Naive thymus-derived CD4-positive, alpha-beta T cell (primary cell): ENCODE measurements at regions not wholly inside any gene's neighbourhood (a gene's known extent, or its start where the extent isn't known, plus 50 kb on each side); places are given as distances from the start of the nearest gene placed in this dataset.

Experiments
- ATAC-seq: fragments of 150-1000 bp; cut with Tn5 transposase; 2 replicates; pipeline ENCODE4 v1.10.0; 2021; ENCODE audit warnings: mild to moderate bottlenecking, moderate library complexity
- CTCF ChIA-PET: fragments of 350-600 bp; sonication (Branson Sonifier 250); formaldehyde crosslinking; loops from one replicate; lab custom pipeline; 2021; ENCODE audit warnings: antibody characterized with exemption; lab: Charles Lee
- POLR2A ChIA-PET: fragments of 350-600 bp; sonication (Branson Sonifier 250); formaldehyde crosslinking; loops from one replicate; lab custom pipeline; 2021; ENCODE audit warnings: antibody characterized with exemption, inconsistent platforms; lab: Charles Lee
- DNase-seq, 9 donors: peaks; one replicate each; pipeline versions ENCODE4 v3.0.0 to v3.0.0-alpha.2; 2020 to 2022; ENCODE audit warnings: mixed read lengths in 1 of 9
- H3K27ac ChIP-seq: one replicate; pipeline ENCODE4 v1.7.0; 2013; ENCODE audit warnings: mild to moderate bottlenecking, low read depth, low read length, moderate library complexity
- H3K27me3 ChIP-seq, 2 donors: one replicate each; pipeline ENCODE4 v1.7.0; 2013; ENCODE audit warnings: low read length in 2 of 2, mild to moderate bottlenecking in 2 of 2, moderate library complexity in 2 of 2; ENCODE audit not compliant: control insufficient read depth in 2 of 2, insufficient read depth in 2 of 2
- H3K36me3 ChIP-seq, 3 experiments: 1 replicate in 2 of 3; 2 replicates in 1 of 3; pipeline ENCODE4 v1.7.0; 2013; ENCODE audit warnings: low read length in 3 of 3, mild to moderate bottlenecking in 3 of 3, moderate library complexity in 1 of 3; ENCODE audit not compliant: insufficient read depth in 3 of 3, control insufficient read depth in 2 of 3
- H3K4me1 ChIP-seq, 2 donors: one replicate each; pipeline ENCODE4 v1.7.0; 2013; ENCODE audit warnings: low read length in 2 of 2, mild to moderate bottlenecking in 2 of 2, moderate library complexity in 1 of 2; ENCODE audit not compliant: control insufficient read depth in 2 of 2, insufficient read depth in 2 of 2
- H3K4me3 ChIP-seq: 2 replicates; pipeline ENCODE4 v1.7.0; 2013; ENCODE audit warnings: mild to moderate bottlenecking, low read length
- H3K9me3 ChIP-seq, 3 experiments: 1 replicate in 2 of 3; 2 replicates in 1 of 3; pipeline ENCODE4 v1.7.0; 2013; ENCODE audit warnings: low read length in 3 of 3; ENCODE audit not compliant: control insufficient read depth in 2 of 3
- H3K27ac Mint-ChIP-seq, 9 donors: one replicate each; pipeline ENCODE4 v1.8.0; 2020 to 2022; ENCODE audit warnings: mixed read lengths in 9 of 9, mild to moderate bottlenecking in 8 of 9, moderate library complexity in 5 of 9, inconsistent platforms in 2 of 9
- H3K27me3 Mint-ChIP-seq, 5 donors: one replicate each; pipeline ENCODE4 v1.8.0; 2021 to 2022; ENCODE audit warnings: mixed read lengths in 5 of 5, mild to moderate bottlenecking in 1 of 5
- H3K36me3 Mint-ChIP-seq, 5 donors: one replicate each; pipeline ENCODE4 v1.8.0; 2020 to 2022; ENCODE audit warnings: mixed read lengths in 5 of 5, mild to moderate bottlenecking in 3 of 5, inconsistent platforms in 1 of 5
- H3K4me1 Mint-ChIP-seq, 7 donors: one replicate each; pipeline ENCODE4 v1.8.0; 2020 to 2022; ENCODE audit warnings: mixed read lengths in 7 of 7, mild to moderate bottlenecking in 3 of 7, inconsistent platforms in 1 of 7
- H3K4me3 Mint-ChIP-seq, 10 donors: one replicate each; pipeline ENCODE4 v1.8.0; 2020 to 2022; ENCODE audit warnings: mild to moderate bottlenecking in 10 of 10, mixed read lengths in 10 of 10, moderate library complexity in 6 of 10, inconsistent platforms in 2 of 10
- H3K9me3 Mint-ChIP-seq, 11 donors: one replicate each; pipeline ENCODE4 v1.8.0; 2020 to 2022; ENCODE audit warnings: mixed read lengths in 11 of 11, mild to moderate bottlenecking in 4 of 11, inconsistent platforms in 1 of 11, moderate library complexity in 1 of 11
- intact Hi-C, 2 donors: fragments of 100-400 bp; cut with micrococcal nuclease; formaldehyde crosslinking; loops; one replicate each; pipeline ENCODE4 v1.15.1; 2023

- intact Hi-C loops, result no loop called here
- Histone ChIP-seq H3K4me1 (peaks cover 0 to 7% of the 10 kb centered on the region in 2 donors), H3K27me3 (no peaks in the 10 kb centered on the region), H3K36me3 (no peaks in the 10 kb centered on the region), H3K4me3 (no peak overlapping the region), H3K9me3 (no peaks in the 10 kb centered on the region), H3K27ac (no peak overlapping the region)
- H3K27ac Mint-ChIP-seq, result no peak overlapping the region
- POLR2A ChIA-PET, result no interaction called here
- H3K4me3 Mint-ChIP-seq, result peak overlapping the region in 1 of 10 donors; percentile 1
- peaks cover 0 to 5% (median 0%) of the 10 kb centered on the region in 5 donors for H3K27me3 Mint-ChIP-seq
- no peak for ATAC-seq
- peaks cover 0 to 38% (median 17%) of the 10 kb centered on the region in 7 donors for H3K4me1 Mint-ChIP-seq
- no peak for DNase-seq
- H3K36me3 Mint-ChIP-seq, result no peaks in the 10 kb centered on the region
- peaks cover 0 to 2% (median 0%) of the 10 kb centered on the region in 11 donors for H3K9me3 Mint-ChIP-seq
- CTCF ChIA-PET, result no interaction called here
Observed at GRCh38 chr4:36640876-36641275, 359.5 kb downstream of the DTHD1 start.

- DNase-seq, result no peak
- Mint-ChIP-seq H3K36me3 (no peaks in the 10 kb centered on the region), H3K4me1 (peaks cover 0 to 9% (median 0%) of the 10 kb centered on the region in 7 donors), H3K27ac (no peak overlapping the region), H3K27me3 (no peaks in the 10 kb centered on the region), H3K4me3 (no peak overlapping the region), H3K9me3 (peaks cover 0 to 3% (median 0%) of the 10 kb centered on the region in 11 donors)
- ChIA-PET POLR2A (no interaction called here), CTCF (no interaction called here)
- H3K36me3 ChIP-seq, result no peaks in the 10 kb centered on the region
- H3K4me1 ChIP-seq, result no peaks in the 10 kb centered on the region
- H3K4me3 ChIP-seq, result no peak overlapping the region
- no peaks in the 10 kb centered on the region for H3K9me3 ChIP-seq
- H3K27ac ChIP-seq, result no peak overlapping the region
- H3K27me3 ChIP-seq, result no peaks in the 10 kb centered on the region
- no peak for ATAC-seq
- intact Hi-C loops, result no loop called here
Observed at GRCh38 chr4:36651253-36651652, 369.8 kb downstream of the DTHD1 start.

DNA sequence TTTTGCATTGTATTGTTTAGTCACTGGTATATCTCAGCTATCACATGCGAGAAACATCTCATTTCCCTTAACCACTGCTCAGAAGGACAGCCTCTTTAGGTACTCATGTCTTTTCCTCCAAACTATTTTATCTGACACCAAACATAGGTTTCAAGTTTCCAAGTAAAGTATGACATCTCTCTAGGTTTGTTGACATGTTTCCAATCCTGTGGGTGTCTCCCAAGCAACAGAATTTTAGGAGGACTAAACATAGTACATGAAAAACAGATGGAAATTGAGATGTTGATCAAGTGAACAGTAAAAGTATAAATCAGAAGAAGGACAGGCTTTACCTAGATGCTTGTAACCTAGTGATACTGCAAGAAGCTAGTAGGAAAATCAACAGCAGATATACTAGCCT, 371.4 kb downstream of the DTHD1 start:
- H3K27me3 Mint-ChIP-seq, result peaks cover 0 to 2% (median 0%) of the 10 kb centered on the region in 5 donors
- Histone ChIP-seq H3K27me3 (no peaks in the 10 kb centered on the region), H3K36me3 (no peaks in the 10 kb centered on the region), H3K27ac (no peak overlapping the region), H3K9me3 (no peaks in the 10 kb centered on the region), H3K4me3 (no peak overlapping the region), H3K4me1 (no peaks in the 10 kb centered on the region)
- CTCF ChIA-PET, result no interaction called here
- H3K27ac Mint-ChIP-seq, result no peak overlapping the region
- peaks cover 0 to 9% (median 0%) of the 10 kb centered on the region in 7 donors for H3K4me1 Mint-ChIP-seq
- intact Hi-C loops, result no loop called here
- peaks cover 0 to 6% (median 0%) of the 10 kb centered on the region in 11 donors for H3K9me3 Mint-ChIP-seq
- H3K36me3 Mint-ChIP-seq, result no peaks in the 10 kb centered on the region
- no peak overlapping the region for H3K4me3 Mint-ChIP-seq
- DNase-seq (no peak), ATAC-seq (no peak)
- POLR2A ChIA-PET, result no interaction called here

DNA sequence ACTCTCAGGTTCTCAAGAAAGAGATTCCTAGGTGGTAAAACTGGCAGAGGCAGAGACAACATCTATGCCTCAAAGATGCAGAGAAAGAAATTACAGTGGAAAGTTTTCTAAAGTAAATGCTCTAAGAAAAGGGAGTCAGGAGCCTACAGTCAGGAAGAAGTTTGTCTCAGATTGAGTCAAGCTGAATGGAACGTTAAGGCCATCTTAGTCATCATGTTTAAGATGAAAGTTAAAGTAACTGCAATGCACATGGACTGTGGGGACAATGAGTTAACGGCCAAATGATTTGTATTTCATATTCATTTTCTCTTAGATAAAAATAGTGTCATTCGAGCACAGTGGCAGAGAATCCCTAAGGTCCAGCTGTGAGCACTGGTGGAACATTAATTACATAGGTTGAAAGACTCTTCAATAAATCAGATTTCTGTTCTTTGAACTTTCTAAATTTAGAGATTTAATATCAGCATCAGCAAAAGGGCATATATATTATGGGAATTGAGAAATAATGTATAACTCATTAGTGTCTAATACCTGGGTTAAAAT, 384.6 kb downstream of the DTHD1 start:
- ChIA-PET CTCF (no interaction called here), POLR2A (no interaction called here)
- Histone ChIP-seq H3K9me3 (no peaks in the 10 kb centered on the region), H3K36me3 (no peaks in the 10 kb centered on the region), H3K27ac (no peak overlapping the region), H3K4me3 (no peak overlapping the region), H3K4me1 (no peaks in the 10 kb centered on the region), H3K27me3 (no peaks in the 10 kb centered on the region)
- no peaks in the 10 kb centered on the region for H3K4me1 Mint-ChIP-seq
- DNase-seq (no peak), ATAC-seq (no peak)
- no peak overlapping the region for H3K4me3 Mint-ChIP-seq
- intact Hi-C loops, result no loop called here
- no peaks in the 10 kb centered on the region for H3K27me3 Mint-ChIP-seq
- H3K36me3 Mint-ChIP-seq, result no peaks in the 10 kb centered on the region
- peaks cover 0 to 3% (median 0%) of the 10 kb centered on the region in 11 donors for H3K9me3 Mint-ChIP-seq
- no peak overlapping the region for H3K27ac Mint-ChIP-seq

GRCh38 chr4:36675436-36675835, 394.0 kb downstream of the DTHD1 start:
- CTCF ChIA-PET, result no interaction called here
- peaks cover 0 to 11% (median 0%) of the 10 kb centered on the region in 5 donors for H3K27me3 Mint-ChIP-seq
- Histone ChIP-seq H3K4me1 (no peaks in the 10 kb centered on the region), H3K27ac (no peak overlapping the region), H3K36me3 (no peaks in the 10 kb centered on the region), H3K27me3 (no peaks in the 10 kb centered on the region), H3K4me3 (no peak overlapping the region), H3K9me3 (no peaks in the 10 kb centered on the region)
- peaks cover 0 to 6% (median 2%) of the 10 kb centered on the region in 11 donors for H3K9me3 Mint-ChIP-seq
- H3K4me3 Mint-ChIP-seq, result no peak overlapping the region
- no peak overlapping the region for H3K27ac Mint-ChIP-seq
- no peaks in the 10 kb centered on the region for H3K36me3 Mint-ChIP-seq
- ATAC-seq (no peak), DNase-seq (no peak)
- POLR2A ChIA-PET, result no interaction called here
- H3K4me1 Mint-ChIP-seq, result no peaks in the 10 kb centered on the region
- intact Hi-C loops, result no loop called here

DNA sequence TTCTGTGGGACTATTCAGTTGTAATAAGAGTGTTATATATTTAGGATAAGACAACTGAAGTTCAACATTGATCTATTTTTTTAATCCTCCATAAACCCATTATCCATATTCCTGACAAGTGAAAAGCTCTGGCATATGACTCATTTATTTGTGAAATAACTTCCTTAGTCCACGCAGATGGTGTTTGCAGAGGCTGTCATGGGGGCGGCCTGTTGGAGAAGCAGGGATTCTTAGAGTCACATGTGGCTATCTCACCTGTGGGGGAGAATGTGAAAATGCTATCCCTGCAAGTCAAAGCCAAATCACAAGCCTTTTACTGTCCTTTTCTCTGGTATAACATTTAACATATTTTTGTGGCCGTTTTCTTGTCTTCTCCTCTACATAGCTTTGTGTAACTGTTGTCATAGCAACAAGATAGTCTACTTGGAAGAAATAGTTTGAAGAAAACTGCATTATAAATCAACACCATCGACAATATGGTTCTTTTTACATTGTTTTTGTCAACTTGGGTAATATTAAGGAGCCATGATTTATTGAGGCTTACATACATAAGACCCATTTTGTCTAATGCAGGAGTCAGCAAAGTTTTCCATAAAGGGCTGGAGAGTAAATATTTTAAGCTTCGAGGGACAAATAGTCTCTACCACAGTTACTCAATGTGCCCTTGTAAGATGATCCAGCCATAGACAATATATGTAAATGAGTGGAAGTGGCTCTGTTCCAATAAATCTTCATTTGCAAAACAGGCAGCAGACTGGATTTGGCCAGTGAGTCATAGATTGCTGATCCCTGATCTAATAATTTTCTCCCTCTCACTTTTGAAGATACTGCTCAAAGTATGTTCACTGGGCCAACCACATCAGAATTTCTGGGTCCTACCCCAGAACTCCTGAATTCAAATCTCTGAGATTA, 395.0 kb downstream of the DTHD1 start:
- no peak overlapping the region for H3K4me3 ChIP-seq
- no peak overlapping the region for H3K27ac Mint-ChIP-seq
- no peaks in the 10 kb centered on the region for H3K27me3 ChIP-seq
- ChIA-PET CTCF (no interaction called here), POLR2A (no interaction called here)
- H3K27me3 Mint-ChIP-seq, result peaks cover 0 to 11% (median 0%) of the 10 kb centered on the region in 5 donors
- H3K4me1 Mint-ChIP-seq, result no peaks in the 10 kb centered on the region
- peaks cover 0 to 6% (median 2%) of the 10 kb centered on the region in 11 donors for H3K9me3 Mint-ChIP-seq
- no peaks in the 10 kb centered on the region for H3K36me3 ChIP-seq
- no peaks in the 10 kb centered on the region for H3K36me3 Mint-ChIP-seq
- H3K4me3 Mint-ChIP-seq, result no peak overlapping the region
- DNase-seq (no peak), ATAC-seq (no peak)
- H3K27ac ChIP-seq, result no peak overlapping the region
- H3K9me3 ChIP-seq, result no peaks in the 10 kb centered on the region
- intact Hi-C loops, result no loop called here
- no peaks in the 10 kb centered on the region for H3K4me1 ChIP-seq
